22Rv1 (cell line): ENCODE measurements at regions not wholly inside any gene's neighbourhood (a gene's known extent, or its start where the extent isn't known, plus 50 kb on each side); places are given as distances from the start of the nearest gene placed in this dataset.

Source experiments
- CTCF ChIP-seq: fragments of 450-650 bp; IDR thresholded peaks from 2 replicates; pipeline ENCODE4 v1.5.1; 2017; ENCODE audit warnings: mild to moderate bottlenecking
- ZFX ChIP-seq: fragments of 450-650 bp; IDR thresholded peaks from 2 replicates; pipeline ENCODE4 v1.6.1; 2017; ENCODE audit warnings: antibody characterized with exemption, borderline replicate concordance

- TF ChIP-seq CTCF = no peak
- TF ChIP-seq ZFX = no peak
Measured at GRCh38 chr12:123051556-123051955, 71.1 kb downstream of the ARL6IP4 start.
